ENCODE measurements at regions not wholly inside any gene's neighbourhood (a gene's known extent, or its start where the extent isn't known, plus 50 kb on each side); places are given as distances from the start of the nearest gene placed in this dataset.

DNA sequence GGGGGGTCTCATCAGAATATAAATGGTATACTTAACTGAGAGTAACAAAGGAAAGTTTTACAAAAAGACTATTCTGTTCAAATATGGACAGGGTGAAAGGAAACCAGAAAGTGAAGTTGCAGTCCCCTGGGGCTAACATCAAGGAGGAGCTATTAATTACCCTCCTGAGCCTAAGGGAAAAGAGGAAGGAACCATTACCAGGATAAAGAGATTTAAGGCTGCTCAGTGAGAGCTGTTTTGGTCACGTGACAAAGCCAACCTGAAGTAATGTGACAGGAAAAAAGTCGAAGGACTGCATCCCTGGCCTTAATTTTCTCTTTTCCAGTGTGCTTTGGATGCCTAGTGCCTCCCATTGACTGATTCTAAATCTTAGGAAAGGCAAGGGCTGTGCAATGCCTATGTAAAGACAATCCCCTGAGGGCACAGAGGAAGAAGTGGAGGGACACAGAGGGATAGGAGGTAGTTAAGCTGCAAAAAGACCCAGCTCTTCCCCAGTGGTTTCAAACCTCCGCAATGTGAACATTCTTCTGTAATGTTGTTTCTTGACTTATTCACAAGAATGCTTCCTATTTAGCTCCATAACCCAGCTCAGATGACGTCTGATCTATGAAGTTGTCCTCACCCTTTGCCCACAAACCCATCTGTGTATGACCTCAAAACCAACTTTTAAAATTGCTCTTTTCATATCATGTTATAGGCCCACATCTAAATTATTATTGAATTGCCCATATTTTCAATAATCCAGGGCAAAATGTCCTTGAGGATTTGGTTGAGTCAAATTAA, 187.7 kb upstream of the DCN start:
- TF ChIP-seq, protein P1, sequence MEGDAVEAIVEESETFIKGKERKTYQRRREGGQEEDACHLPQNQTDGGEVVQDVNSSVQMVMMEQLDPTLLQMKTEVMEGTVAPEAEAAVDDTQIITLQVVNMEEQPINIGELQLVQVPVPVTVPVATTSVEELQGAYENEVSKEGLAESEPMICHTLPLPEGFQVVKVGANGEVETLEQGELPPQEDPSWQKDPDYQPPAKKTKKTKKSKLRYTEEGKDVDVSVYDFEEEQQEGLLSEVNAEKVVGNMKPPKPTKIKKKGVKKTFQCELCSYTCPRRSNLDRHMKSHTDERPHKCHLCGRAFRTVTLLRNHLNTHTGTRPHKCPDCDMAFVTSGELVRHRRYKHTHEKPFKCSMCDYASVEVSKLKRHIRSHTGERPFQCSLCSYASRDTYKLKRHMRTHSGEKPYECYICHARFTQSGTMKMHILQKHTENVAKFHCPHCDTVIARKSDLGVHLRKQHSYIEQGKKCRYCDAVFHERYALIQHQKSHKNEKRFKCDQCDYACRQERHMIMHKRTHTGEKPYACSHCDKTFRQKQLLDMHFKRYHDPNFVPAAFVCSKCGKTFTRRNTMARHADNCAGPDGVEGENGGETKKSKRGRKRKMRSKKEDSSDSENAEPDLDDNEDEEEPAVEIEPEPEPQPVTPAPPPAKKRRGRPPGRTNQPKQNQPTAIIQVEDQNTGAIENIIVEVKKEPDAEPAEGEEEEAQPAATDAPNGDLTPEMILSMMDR (IDR thresholded peaks at IDR 0.05): no peak
- TF ChIP-seq EZH2 (IDR thresholded peaks at IDR 0.05; ENCODE audit: borderline replicate concordance, insufficient read depth, low read depth, low read length, poor library complexity, severe bottlenecking): no peak
